ENCODE measurements at regions not wholly inside any gene's neighbourhood (a gene's known extent, or its start where the extent isn't known, plus 50 kb on each side); places are given as distances from the start of the nearest gene placed in this dataset.
"Not testable (repeated sequence)": the region's sequence is repeated elsewhere in the genome, so short reads cannot be mapped to it uniquely, and the experiment has no call there.

GRCh38 chr5:101288633-101289032, 385.6 kb upstream of the ST8SIA4 start:
- intact Hi-C loops (cut with DNase I) = no loop called here
- H3K27me3 ChIP-seq (ENCODE audit: control insufficient read depth, insufficient read depth, low read length) = no peaks in the 10 kb centered on the region
- TF ChIP-seq CTCF (IDR thresholded peaks at IDR 0.05; ENCODE audit: borderline replicate concordance, extremely low read depth, insufficient read depth) = no peak
- H3K4me1 ChIP-seq (ENCODE audit: control insufficient read depth in 2 of 3, insufficient read depth in 2 of 3, low read depth in 1 of 3, low read length in 3 of 3) = no peaks in the 10 kb centered on the region
- no peaks in the 10 kb centered on the region for H3K36me3 ChIP-seq (ENCODE audit: control insufficient read depth in 2 of 3, insufficient read depth in 3 of 3, low read length in 3 of 3)
- DNase-seq (no peak), FAIRE-seq (no peak)
- H3K9me3 ChIP-seq (ENCODE audit: control insufficient read depth in 2 of 3, insufficient read depth in 1 of 3, low read length in 3 of 3) = no peaks in the 10 kb centered on the region
- no peak overlapping the region for H3K27ac ChIP-seq (ENCODE audit: low read depth in 2 of 2, low read length in 2 of 2)
- no peak overlapping the region for H3K4me3 ChIP-seq (ENCODE audit: low read length in 3 of 3)
- H3K9ac ChIP-seq (ENCODE audit: low read length in 3 of 3) = no peak overlapping the region

GRCh38 chr5:101284736-101285375, 381.8 kb upstream of the ST8SIA4 start:
- DNase-seq (no peak), FAIRE-seq (no peak)
- no peaks in the 10 kb centered on the region for H3K9me3 ChIP-seq (ENCODE audit: control insufficient read depth in 2 of 3, insufficient read depth in 1 of 3, low read length in 3 of 3)
- no peaks in the 10 kb centered on the region for H3K27me3 ChIP-seq (ENCODE audit: control insufficient read depth, insufficient read depth, low read length)
- no peak overlapping the region for H3K4me3 ChIP-seq (ENCODE audit: low read length in 3 of 3)
- no peak overlapping the region for H3K9ac ChIP-seq (ENCODE audit: low read length in 3 of 3)
- no peak for TF ChIP-seq CTCF (IDR thresholded peaks at IDR 0.05; ENCODE audit: borderline replicate concordance, extremely low read depth, insufficient read depth)
- no peaks in the 10 kb centered on the region for H3K36me3 ChIP-seq (ENCODE audit: control insufficient read depth in 2 of 3, insufficient read depth in 3 of 3, low read length in 3 of 3)
- no peak overlapping the region for H3K27ac ChIP-seq (ENCODE audit: low read depth in 2 of 2, low read length in 2 of 2)
- intact Hi-C loops (cut with DNase I) = no loop called here
- H3K4me1 ChIP-seq (ENCODE audit: control insufficient read depth in 2 of 3, insufficient read depth in 2 of 3, low read depth in 1 of 3, low read length in 3 of 3) = no peaks in the 10 kb centered on the region

- H3K9ac ChIP-seq (ENCODE audit: low read length in 3 of 3); H3K27ac ChIP-seq (ENCODE audit: low read depth in 2 of 2, low read length in 2 of 2); H3K4me1 ChIP-seq (ENCODE audit: control insufficient read depth in 2 of 3, insufficient read depth in 2 of 3, low read depth in 1 of 3, low read length in 3 of 3); DNase-seq; FAIRE-seq; H3K9me3 ChIP-seq (ENCODE audit: control insufficient read depth in 2 of 3, insufficient read depth in 1 of 3, low read length in 3 of 3); H3K27me3 ChIP-seq (ENCODE audit: control insufficient read depth, insufficient read depth, low read length); H3K36me3 ChIP-seq (ENCODE audit: control insufficient read depth in 2 of 3, insufficient read depth in 3 of 3, low read length in 3 of 3); intact Hi-C loops (cut with DNase I); H3K4me3 ChIP-seq (ENCODE audit: low read length in 3 of 3): not testable (repeated sequence)
Observed at GRCh38 chr5:101283938-101284337, 380.9 kb upstream of the ST8SIA4 start.

GRCh38 chr5:101278917-101279316, 375.8 kb upstream of the ST8SIA4 start:
- Histone ChIP-seq H3K9me3 (ENCODE audit: control insufficient read depth in 2 of 3, insufficient read depth in 1 of 3, low read length in 3 of 3) (no peaks in the 10 kb centered on the region), H3K4me1 (ENCODE audit: control insufficient read depth in 2 of 3, insufficient read depth in 2 of 3, low read depth in 1 of 3, low read length in 3 of 3) (no peaks in the 10 kb centered on the region), H3K9ac (ENCODE audit: low read length in 3 of 3) (no peak overlapping the region), H3K4me3 (ENCODE audit: low read length in 3 of 3) (no peak overlapping the region), H3K27ac (ENCODE audit: low read depth in 2 of 2, low read length in 2 of 2) (no peak overlapping the region), H3K27me3 (ENCODE audit: control insufficient read depth, insufficient read depth, low read length) (no peaks in the 10 kb centered on the region), H3K36me3 (ENCODE audit: control insufficient read depth in 2 of 3, insufficient read depth in 3 of 3, low read length in 3 of 3) (no peaks in the 10 kb centered on the region)
- intact Hi-C loops (cut with DNase I) = no loop called here
- no peak for TF ChIP-seq CTCF (IDR thresholded peaks at IDR 0.05; ENCODE audit: borderline replicate concordance, extremely low read depth, insufficient read depth)
- FAIRE-seq (no peak), DNase-seq (no peak)
